ENCODE measurements at regions not wholly inside any gene's neighbourhood (a gene's known extent, or its start where the extent isn't known, plus 50 kb on each side); places are given as distances from the start of the nearest gene placed in this dataset.

- ATAC-seq, result no peak
Observed at GRCh38 chr1:232883992-232884661, 66.3 kb upstream of the NTPCR start.

More at GRCh38 chr1:232883992-232884661, 66.3 kb upstream of the NTPCR start:
- Histone ChIP-seq H3K27me3 (ENCODE audit: control insufficient read depth in 1 of 2, insufficient read depth in 2 of 2, low read length in 2 of 2) (no peaks in the 10 kb centered on the region), H3K4me3 (replicated peaks in 1 of 3; ENCODE audit: insufficient read depth in 1 of 3, low read depth in 2 of 3, low read length in 3 of 3) (no peak overlapping the region), H2AFZ (ENCODE audit: low read length) (no peak overlapping the region), H3K79me2 (ENCODE audit: insufficient read depth, low read length) (no peaks in the 10 kb centered on the region), H3K27ac (ENCODE audit: extremely low read length, insufficient read depth, low read length) (no peak overlapping the region), H3K4me2 (ENCODE audit: low read depth, low read length) (no peak overlapping the region), H4K20me1 (ENCODE audit: insufficient read depth, low read length) (no peaks in the 10 kb centered on the region), H3K4me1 (ENCODE audit: insufficient read depth, low read length) (no peaks in the 10 kb centered on the region), H3K9ac (ENCODE audit: insufficient read depth, low read depth, low read length) (no peak overlapping the region), H3K9me3 (ENCODE audit: low read length) (no peaks in the 10 kb centered on the region), H3K36me3 (replicated peaks in 1 of 2; ENCODE audit: control insufficient read depth in 1 of 2, insufficient read depth in 2 of 2, low read length in 2 of 2) (no peaks in the 10 kb centered on the region)
- in situ Hi-C loops (cut with HindIII; ENCODE audit: extremely low pct_ligation_motif_present, low pct_unique_long_range_greater_than_20kb) (no loop called here), intact Hi-C loops (cut with micrococcal nuclease; ENCODE audit: unreplicated experiment) (no loop called here)
- no peak for DNase-seq (ENCODE audit: low spot score)
- CTCF ChIA-PET (ENCODE audit: low intra/inter-chr PET ratio, low total read pairs), result no interaction called here
- POLR2A ChIA-PET, result no interaction called here
- BruUV-seq (replicated peaks), result no TSS peak
- no peak for TF ChIP-seq ZNF737 (CRISPR knock-in tag; IDR thresholded peaks at IDR 0.05; ENCODE audit: borderline replicate concordance)
- no peak for TF ChIP-seq GMEB1 (CRISPR knock-in tag; IDR thresholded peaks at IDR 0.05; ENCODE audit: borderline replicate concordance)
- TF ChIP-seq ZNF367 (CRISPR knock-in tag; IDR thresholded peaks at IDR 0.05; ENCODE audit: borderline replicate concordance), result no peak
- TF ChIP-seq KIAA2018 (CRISPR knock-in tag; IDR thresholded peaks at IDR 0.05; ENCODE audit: borderline replicate concordance), result no peak
- no peak for TF ChIP-seq ZNF790 (CRISPR knock-in tag; IDR thresholded peaks at IDR 0.05; ENCODE audit: borderline replicate concordance)
- WGBS (ENCODE audit: low lambda C conversion rate), result 18% methylated on average over 2 of the region's 4 CpGs
- FAIRE-seq, result no peak
